ENCODE measurements at regions not wholly inside any gene's neighbourhood (a gene's known extent, or its start where the extent isn't known, plus 50 kb on each side); places are given as distances from the start of the nearest gene placed in this dataset.
A peak's percentile ranks its signal among the peaks of the same experiment; 100 is the strongest.

DNA sequence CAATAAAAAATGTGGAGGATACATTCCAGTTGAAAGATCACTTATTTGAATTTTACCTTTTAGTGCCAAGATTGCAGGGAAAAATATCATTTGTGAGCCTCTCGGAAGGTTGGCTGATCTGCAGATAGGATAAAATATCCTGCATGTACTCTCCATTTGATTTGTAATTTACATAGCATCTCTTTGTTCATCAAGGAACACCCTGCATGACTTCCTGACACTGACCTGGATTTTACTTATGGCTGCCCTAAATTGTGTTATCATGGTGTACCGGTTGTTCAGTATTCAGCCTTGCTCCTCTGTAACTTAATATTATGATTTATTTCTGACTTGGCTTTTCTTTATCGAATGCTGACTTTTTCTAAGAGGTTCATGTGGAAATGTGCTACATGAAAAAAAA is 226.4 kb downstream of the PIK3C3 start:
- no peak for DNase-seq
- WGBS, 2 donors: 81 to 91% methylated on average over 3 of the region's 3 CpGs
- H3K27me3 ChIP-seq: no peaks in the 10 kb centered on the region
- no peak overlapping the region for H3K27ac ChIP-seq
- no peaks in the 10 kb centered on the region for H3K36me3 ChIP-seq
- TF ChIP-seq, protein P1, sequence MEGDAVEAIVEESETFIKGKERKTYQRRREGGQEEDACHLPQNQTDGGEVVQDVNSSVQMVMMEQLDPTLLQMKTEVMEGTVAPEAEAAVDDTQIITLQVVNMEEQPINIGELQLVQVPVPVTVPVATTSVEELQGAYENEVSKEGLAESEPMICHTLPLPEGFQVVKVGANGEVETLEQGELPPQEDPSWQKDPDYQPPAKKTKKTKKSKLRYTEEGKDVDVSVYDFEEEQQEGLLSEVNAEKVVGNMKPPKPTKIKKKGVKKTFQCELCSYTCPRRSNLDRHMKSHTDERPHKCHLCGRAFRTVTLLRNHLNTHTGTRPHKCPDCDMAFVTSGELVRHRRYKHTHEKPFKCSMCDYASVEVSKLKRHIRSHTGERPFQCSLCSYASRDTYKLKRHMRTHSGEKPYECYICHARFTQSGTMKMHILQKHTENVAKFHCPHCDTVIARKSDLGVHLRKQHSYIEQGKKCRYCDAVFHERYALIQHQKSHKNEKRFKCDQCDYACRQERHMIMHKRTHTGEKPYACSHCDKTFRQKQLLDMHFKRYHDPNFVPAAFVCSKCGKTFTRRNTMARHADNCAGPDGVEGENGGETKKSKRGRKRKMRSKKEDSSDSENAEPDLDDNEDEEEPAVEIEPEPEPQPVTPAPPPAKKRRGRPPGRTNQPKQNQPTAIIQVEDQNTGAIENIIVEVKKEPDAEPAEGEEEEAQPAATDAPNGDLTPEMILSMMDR (IDR thresholded peaks at IDR 0.05): no peak
- H3K4me1 ChIP-seq: no peaks in the 10 kb centered on the region
- intact Hi-C loops (cut with DNase I): no loop called here
- no peak overlapping the region for H3K4me3 ChIP-seq
- H3K9me3 ChIP-seq: no peaks in the 10 kb centered on the region
- no peak for ATAC-seq

DNA sequence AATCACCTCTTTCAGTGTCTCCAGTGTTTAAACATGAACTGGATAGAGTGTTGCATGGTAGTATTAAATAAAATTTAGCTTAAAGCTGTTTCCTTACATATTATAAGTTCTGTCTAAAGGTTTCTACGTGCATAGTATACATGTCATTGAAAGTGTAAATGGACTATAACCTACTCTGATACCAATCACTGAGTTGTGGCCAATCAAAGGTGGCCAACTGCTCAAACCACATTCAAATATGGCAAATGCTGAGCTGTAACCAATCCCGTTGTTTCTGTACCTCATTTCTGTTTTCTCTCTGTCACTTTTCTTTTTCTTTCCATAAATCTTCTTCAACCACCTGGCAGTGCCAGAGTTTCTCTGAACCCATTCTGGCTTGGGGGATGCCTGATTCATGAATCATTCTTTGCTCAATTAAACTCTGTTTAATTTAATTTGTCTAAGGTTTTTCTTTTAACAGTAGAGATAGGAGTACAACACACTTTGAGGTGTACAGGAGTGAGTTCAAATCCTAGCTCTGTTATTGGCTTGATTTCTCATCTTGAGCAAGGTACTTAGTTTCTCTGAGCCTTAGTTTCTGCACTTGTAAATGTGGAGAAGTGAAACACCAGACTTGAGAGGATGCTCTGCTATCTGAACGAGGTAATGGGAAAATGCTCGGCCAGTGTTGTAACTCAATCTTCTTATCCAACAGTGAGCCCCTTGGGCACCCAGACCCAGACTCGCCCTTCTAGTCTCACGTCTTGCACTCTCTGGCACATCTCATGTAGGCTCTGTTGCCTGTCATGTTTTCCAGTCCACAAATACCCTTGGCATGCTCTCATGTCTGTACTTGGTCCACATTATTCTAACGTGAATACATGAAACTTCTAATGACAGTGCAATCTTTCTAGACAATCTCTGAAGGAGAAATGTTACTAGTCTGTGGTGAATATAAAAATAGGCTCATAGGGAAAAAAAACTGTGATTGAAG is 228.0 kb downstream of the PIK3C3 start:
- DNase-seq (no peak), ATAC-seq (peak in 3 of 8 donors; percentile 35 to 49 (median 46))
- Histone ChIP-seq H3K9me3 (no peaks in the 10 kb centered on the region), H3K4me3 (no peak overlapping the region), H3K4me1 (no peaks in the 10 kb centered on the region), H3K27ac (no peak overlapping the region), H3K36me3 (no peaks in the 10 kb centered on the region), H3K27me3 (no peaks in the 10 kb centered on the region)
- TF ChIP-seq, protein P1 (IDR thresholded peaks at IDR 0.05): no peak
- 45 to 46% methylated on average over 7 of the region's 7 CpGs for WGBS, 2 donors
- intact Hi-C loops (cut with DNase I): no loop called here

DNA sequence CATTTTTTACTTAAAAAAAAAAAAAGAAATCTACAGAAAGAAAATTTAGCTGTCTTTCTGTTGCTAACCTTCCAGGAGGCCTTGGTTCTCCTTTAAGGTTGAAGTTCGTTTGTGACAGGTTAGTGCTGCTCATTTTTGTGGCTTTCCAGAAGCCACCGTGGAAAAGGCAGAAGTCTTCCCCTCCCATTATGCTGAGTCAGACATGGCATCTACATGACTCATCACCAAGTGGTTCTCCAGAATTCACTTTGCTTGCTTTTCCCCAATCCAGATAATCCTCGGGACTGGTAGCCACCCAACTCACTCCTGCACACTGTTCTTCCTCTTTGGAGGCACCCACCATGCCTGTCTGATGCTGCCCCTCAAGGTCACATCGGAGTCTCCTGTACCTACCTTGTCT is 228.7 kb downstream of the PIK3C3 start:
- WGBS, 2 donors: 64 to 66% methylated on average over 4 of the region's 4 CpGs
- no peaks in the 10 kb centered on the region for H3K36me3 ChIP-seq
- TF ChIP-seq, protein P1 (IDR thresholded peaks at IDR 0.05): no peak
- H3K9me3 ChIP-seq: no peaks in the 10 kb centered on the region
- H3K27ac ChIP-seq: no peak overlapping the region
- ATAC-seq: no peak
- no peaks in the 10 kb centered on the region for H3K27me3 ChIP-seq
- intact Hi-C loops (cut with DNase I): no loop called here
- no peak for DNase-seq
- no peak overlapping the region for H3K4me3 ChIP-seq
- H3K4me1 ChIP-seq: no peaks in the 10 kb centered on the region

DNA sequence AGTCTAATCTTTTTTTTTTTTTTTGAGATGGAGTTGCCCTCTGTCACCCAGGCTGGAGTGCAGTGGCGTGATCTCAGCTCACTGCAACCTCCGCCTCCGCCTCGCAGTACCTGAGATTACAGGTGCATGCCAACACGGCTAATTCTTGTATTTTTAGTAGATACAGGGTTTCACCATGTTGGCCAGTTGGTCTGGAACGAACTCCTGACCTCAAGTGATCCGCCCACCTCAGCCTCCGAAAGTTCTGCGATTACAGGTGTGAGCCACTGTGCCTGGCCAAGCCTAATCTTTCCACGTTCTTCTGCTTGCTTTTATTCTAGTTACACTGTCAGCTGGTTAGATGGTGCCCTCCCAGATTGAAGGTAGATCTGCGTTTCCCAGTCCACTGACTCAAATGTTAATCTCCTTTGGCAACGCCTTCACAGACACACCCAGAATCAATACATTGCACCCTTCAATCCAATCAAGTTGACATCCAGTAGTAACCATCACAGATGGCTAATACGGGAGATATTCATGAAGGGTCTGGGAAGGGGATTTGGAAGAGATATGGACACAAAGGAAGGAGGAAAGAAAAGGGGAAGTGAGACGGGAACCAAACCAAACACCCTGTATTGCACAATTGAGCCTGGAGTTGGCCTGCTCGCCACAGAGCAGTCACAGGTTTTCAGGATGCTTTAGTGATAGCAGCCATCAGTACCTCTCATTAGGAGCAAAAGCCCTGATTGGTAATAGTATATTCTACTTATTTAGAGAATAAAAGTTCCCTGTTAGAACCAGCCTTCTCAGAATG is 229.8 kb downstream of the PIK3C3 start:
- H3K9me3 ChIP-seq: no peaks in the 10 kb centered on the region
- ATAC-seq (no peak), DNase-seq (no peak)
- H3K4me3 ChIP-seq: no peak overlapping the region
- H3K27ac ChIP-seq: no peak overlapping the region
- H3K36me3 ChIP-seq: no peaks in the 10 kb centered on the region
- WGBS, 2 donors: 88 to 89% methylated on average over 15 of the region's 15 CpGs
- intact Hi-C loops (cut with DNase I): no loop called here
- no peaks in the 10 kb centered on the region for H3K4me1 ChIP-seq
- H3K27me3 ChIP-seq: no peaks in the 10 kb centered on the region
- TF ChIP-seq, protein P1 (IDR thresholded peaks at IDR 0.05): no peak

Data from heart right ventricle (tissue), 16 donors.